Skeletal muscle satellite cell (primary cell): ENCODE measurements at regions not wholly inside any gene's neighbourhood (a gene's known extent, or its start where the extent isn't known, plus 50 kb on each side); places are given as distances from the start of the nearest gene placed in this dataset.
"Not testable (repeated sequence)": the region's sequence is repeated elsewhere in the genome, so short reads cannot be mapped to it uniquely, and the experiment has no call there.

ENCODE experiments used
- H3K27me3 ChIP-seq: 2 replicates; pipeline ENCODE4 v1.7.0; 2013; ENCODE audit warnings: low read length; ENCODE audit not compliant: control insufficient read depth, insufficient read depth
- H3K36me3 ChIP-seq: 2 replicates; pipeline ENCODE4 v1.7.0; 2013; ENCODE audit warnings: mild to moderate bottlenecking, control low read depth, low read length; ENCODE audit not compliant: insufficient read depth
- H3K4me1 ChIP-seq: 2 replicates; pipeline ENCODE4 v1.7.0; 2013; ENCODE audit warnings: low read length; ENCODE audit not compliant: control insufficient read depth, insufficient read depth
- H3K4me2 ChIP-seq: 2 replicates; pipeline ENCODE4 v1.7.0; 2013; ENCODE audit warnings: mild to moderate bottlenecking, low read length
- H3K4me3 ChIP-seq: 2 replicates; pipeline ENCODE4 v1.7.0; 2013; ENCODE audit warnings: low read length
- H3K9ac ChIP-seq: 2 replicates; pipeline ENCODE4 v1.7.0; 2013; ENCODE audit warnings: mild to moderate bottlenecking, low read depth, low read length, moderate library complexity
- H3K9me3 ChIP-seq: replicated peaks from 2 replicates; pipeline ENCODE4 v1.7.0; 2013; ENCODE audit warnings: mild to moderate bottlenecking, control low read depth, low read length

GRCh38 chr3:101954361-101954760 is 105.0 kb downstream of the NFKBIZ start:
- H3K4me1 ChIP-seq: peaks cover 14% of the 10 kb centered on the region
- H3K9me3 ChIP-seq: no peaks in the 10 kb centered on the region
- no peaks in the 10 kb centered on the region for H3K27me3 ChIP-seq
- no peak overlapping the region for H3K4me3 ChIP-seq
- H3K4me2 ChIP-seq: no peak overlapping the region
- no peak overlapping the region for H3K9ac ChIP-seq
- H3K36me3 ChIP-seq: no peaks in the 10 kb centered on the region

- H3K9me3 ChIP-seq: no peaks in the 10 kb centered on the region
- no peaks in the 10 kb centered on the region for H3K27me3 ChIP-seq
- H3K4me3 ChIP-seq: no peak overlapping the region
- H3K4me1 ChIP-seq: peaks cover 12% of the 10 kb centered on the region
- H3K36me3 ChIP-seq: no peaks in the 10 kb centered on the region
- no peak overlapping the region for H3K9ac ChIP-seq
- H3K4me2 ChIP-seq: no peak overlapping the region
Measured at GRCh38 chr3:101954936-101955335, 105.6 kb downstream of the NFKBIZ start.

- Histone ChIP-seq H3K4me2 (no peak overlapping the region), H3K36me3 (no peaks in the 10 kb centered on the region), H3K9ac (no peak overlapping the region), H3K9me3 (no peaks in the 10 kb centered on the region), H3K27me3 (no peaks in the 10 kb centered on the region), H3K4me1 (peaks cover 29% of the 10 kb centered on the region), H3K4me3 (no peak overlapping the region)
Measured at GRCh38 chr3:101962055-101962454, 112.7 kb downstream of the NFKBIZ start.

GRCh38 chr3:101963902-101964362 is 114.6 kb downstream of the NFKBIZ start:
- no peaks in the 10 kb centered on the region for H3K36me3 ChIP-seq
- peak overlapping the region; percentile 10 for H3K4me2 ChIP-seq
- H3K4me3 ChIP-seq: no peak overlapping the region
- H3K27me3 ChIP-seq: no peaks in the 10 kb centered on the region
- no peaks in the 10 kb centered on the region for H3K9me3 ChIP-seq
- H3K4me1 ChIP-seq: peaks cover 29% of the 10 kb centered on the region
- H3K9ac ChIP-seq: peak overlapping the region; percentile 7

GRCh38 chr3:101964861-101965260 is 115.5 kb downstream of the NFKBIZ start:
- Histone ChIP-seq H3K27me3 (no peaks in the 10 kb centered on the region), H3K4me1 (peaks cover 29% of the 10 kb centered on the region), H3K9ac (no peak overlapping the region), H3K9me3 (no peaks in the 10 kb centered on the region), H3K4me2 (no peak overlapping the region), H3K4me3 (no peak overlapping the region), H3K36me3 (no peaks in the 10 kb centered on the region)

DNA sequence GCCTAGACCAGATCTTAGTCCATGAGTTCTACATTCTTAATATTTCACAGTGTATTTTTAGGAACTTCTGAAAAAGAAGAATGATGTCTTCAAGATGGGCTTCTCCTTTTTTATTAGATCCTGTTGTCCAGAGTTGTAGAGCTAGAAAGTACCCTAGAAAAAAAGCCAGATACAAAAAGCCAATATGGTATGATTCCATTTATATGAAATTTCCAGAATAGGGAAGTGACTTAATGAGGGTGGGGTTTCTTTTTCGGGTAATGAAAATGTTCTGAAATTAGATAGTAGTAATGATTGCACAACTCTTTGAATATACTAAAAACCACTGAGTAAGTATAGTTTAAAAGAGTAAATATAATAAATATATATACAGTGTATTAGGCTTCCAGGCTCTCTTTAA is 116.9 kb downstream of the NFKBIZ start:
- Histone ChIP-seq H3K4me2 (no peak overlapping the region), H3K27me3 (no peaks in the 10 kb centered on the region), H3K36me3 (no peaks in the 10 kb centered on the region), H3K4me3 (no peak overlapping the region), H3K9me3 (no peaks in the 10 kb centered on the region), H3K4me1 (peaks cover 29% of the 10 kb centered on the region), H3K9ac (no peak overlapping the region)

GRCh38 chr3:101970212-101970611 is 120.9 kb downstream of the NFKBIZ start:
- Histone ChIP-seq H3K4me3 (no peak overlapping the region), H3K9ac (no peak overlapping the region), H3K36me3 (no peaks in the 10 kb centered on the region), H3K4me1 (peaks cover 7% of the 10 kb centered on the region), H3K9me3 (no peaks in the 10 kb centered on the region), H3K27me3 (no peaks in the 10 kb centered on the region), H3K4me2 (no peak overlapping the region)

GRCh38 chr3:101970905-101971304 is 121.6 kb downstream of the NFKBIZ start:
- Histone ChIP-seq H3K4me3 (no peak overlapping the region), H3K4me1 (peaks cover 6% of the 10 kb centered on the region), H3K27me3 (no peaks in the 10 kb centered on the region), H3K4me2 (no peak overlapping the region), H3K36me3 (no peaks in the 10 kb centered on the region), H3K9me3 (no peaks in the 10 kb centered on the region), H3K9ac (no peak overlapping the region)

- H3K4me1 ChIP-seq: no peaks in the 10 kb centered on the region
- H3K36me3 ChIP-seq: no peaks in the 10 kb centered on the region
- H3K4me3 ChIP-seq: no peak overlapping the region
- H3K4me2 ChIP-seq: no peak overlapping the region
- H3K27me3 ChIP-seq: no peaks in the 10 kb centered on the region
- H3K9ac ChIP-seq: no peak overlapping the region
- no peaks in the 10 kb centered on the region for H3K9me3 ChIP-seq
Measured at GRCh38 chr3:101972430-101973162, 123.3 kb downstream of the NFKBIZ start.

- Histone ChIP-seq H3K4me1 (no peaks in the 10 kb centered on the region), H3K27me3 (no peaks in the 10 kb centered on the region), H3K4me3 (no peak overlapping the region), H3K36me3 (no peaks in the 10 kb centered on the region), H3K9ac (no peak overlapping the region), H3K9me3 (no peaks in the 10 kb centered on the region), H3K4me2 (no peak overlapping the region)
Measured at GRCh38 chr3:101973163-101973505, 123.8 kb downstream of the NFKBIZ start.

DNA sequence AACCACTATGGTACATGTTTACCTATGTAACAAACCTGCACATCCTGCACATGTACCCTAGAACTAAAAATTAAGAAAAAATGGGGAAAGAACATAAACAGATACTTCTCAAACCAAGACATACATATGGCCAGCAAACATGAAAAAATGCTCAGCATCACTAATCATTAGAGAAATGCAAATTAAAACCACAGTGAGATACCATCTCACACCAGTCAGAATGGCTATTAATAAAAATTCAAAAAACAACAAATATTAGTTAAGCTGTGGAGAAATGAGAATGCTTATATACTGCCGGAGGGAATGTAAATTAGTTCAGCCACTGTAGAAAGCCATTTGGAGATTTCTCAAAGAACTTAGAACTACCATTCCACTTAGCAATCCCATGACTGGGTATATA is 126.1 kb downstream of the NFKBIZ start:
- H3K4me3 ChIP-seq, H3K9ac ChIP-seq, H3K4me1 ChIP-seq, H3K4me2 ChIP-seq, H3K27me3 ChIP-seq, H3K36me3 ChIP-seq, H3K9me3 ChIP-seq: not testable (repeated sequence)

DNA sequence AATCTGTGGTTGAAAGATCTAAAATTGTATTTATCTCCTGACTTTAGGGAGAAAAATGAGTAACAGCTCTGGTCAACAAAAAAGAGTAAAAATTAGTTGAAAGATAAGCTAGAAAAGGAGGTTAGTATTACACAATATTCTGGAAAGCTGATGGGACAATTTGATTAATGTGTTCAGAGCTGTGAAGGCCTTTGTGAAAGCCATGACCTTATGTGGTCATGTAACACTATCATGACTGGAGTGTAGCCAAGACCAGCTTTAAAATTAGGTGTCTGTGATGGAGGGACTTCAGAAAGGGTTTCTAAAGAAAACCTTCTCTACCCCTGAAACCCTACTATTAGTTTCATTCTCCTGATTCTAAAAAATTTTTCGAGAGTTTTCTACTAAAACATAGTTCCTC is 127.2 kb downstream of the NFKBIZ start:
- Histone ChIP-seq H3K4me1 (no peaks in the 10 kb centered on the region), H3K9me3 (no peaks in the 10 kb centered on the region), H3K4me2 (no peak overlapping the region), H3K4me3 (no peak overlapping the region), H3K36me3 (no peaks in the 10 kb centered on the region), H3K9ac (no peak overlapping the region), H3K27me3 (no peaks in the 10 kb centered on the region)
